Neutrophil (primary cell): ENCODE measurements at regions not wholly inside any gene's neighbourhood (a gene's known extent, or its start where the extent isn't known, plus 50 kb on each side); places are given as distances from the start of the nearest gene placed in this dataset.

Experiments used
- H3K27ac ChIP-seq: fragments of 200-600 bp; sonication (generic); 2 replicates; pipeline ENCODE4 v1.5.1; 2016; ENCODE audit warnings: mild to moderate bottlenecking, moderate library complexity
- H3K27me3 ChIP-seq: fragments of 200-600 bp; sonication (generic); 2 replicates; pipeline ENCODE4 v1.6.0; 2016; ENCODE audit warnings: mild to moderate bottlenecking
- H3K36me3 ChIP-seq: fragments of 200-600 bp; sonication (generic); 2 replicates; pipeline ENCODE4 v1.5.1; 2017
- H3K4me1 ChIP-seq, 2 experiments: fragments of 200-600 bp in 1 of 2; sonication (generic) in 1 of 2; 1 replicate in 1 of 2; 2 replicates in 1 of 2; pipeline versions ENCODE4 v1.5.1 to v1.6.1; 2013 to 2016; ENCODE audit warnings: low read depth in 1 of 2, low read length in 1 of 2, mild to moderate bottlenecking in 1 of 2, moderate library complexity in 1 of 2; ENCODE audit not compliant: control insufficient read depth in 1 of 2, insufficient read depth in 1 of 2
- H3K4me3 ChIP-seq, 2 experiments: fragments of 200-600 bp in 1 of 2; sonication (generic) in 1 of 2; 1 replicate in 1 of 2; 2 replicates in 1 of 2; pipeline ENCODE4 v1.5.1; 2013 to 2016; ENCODE audit warnings: low read depth in 1 of 2, low read length in 1 of 2, mild to moderate bottlenecking in 1 of 2, moderate library complexity in 1 of 2
- H3K9me3 ChIP-seq: fragments of 200-600 bp; sonication (generic); 2 replicates; pipeline ENCODE4 v1.5.1; 2016
- TF ChIP-seq, protein P1 (sequence below): fragments of 200-600 bp; sonication (generic); IDR thresholded peaks from 2 replicates; pipeline ENCODE4 v1.5.1; 2016; ENCODE audit warnings: antibody characterized with exemption

DNA sequence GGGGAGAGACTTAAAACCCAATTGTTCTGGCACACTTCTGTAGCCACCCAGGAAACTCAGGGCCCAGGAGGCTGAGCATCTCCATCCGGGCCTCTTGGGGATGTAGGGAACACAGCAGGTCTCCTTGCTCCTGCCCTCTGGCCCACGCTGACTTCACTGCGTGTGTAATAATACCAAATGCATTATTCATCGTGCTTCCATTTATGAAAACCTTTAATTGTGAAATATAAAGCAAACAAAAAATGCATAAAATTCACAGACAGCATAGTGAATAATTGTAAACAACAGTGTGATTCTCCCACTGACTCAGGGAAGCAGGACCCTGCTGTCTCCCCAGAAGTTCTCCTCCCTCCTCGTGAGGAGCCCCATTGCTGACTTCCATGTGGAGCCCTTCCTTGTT, 70.3 kb upstream of the SHH start:
- Histone ChIP-seq H3K9me3 (no peaks in the 10 kb centered on the region), H3K36me3 (no peaks in the 10 kb centered on the region), H3K27ac (no peak overlapping the region), H3K4me1 (no peaks in the 10 kb centered on the region), H3K27me3 (no peaks in the 10 kb centered on the region), H3K4me3 (no peak overlapping the region)
- TF ChIP-seq, protein P1, sequence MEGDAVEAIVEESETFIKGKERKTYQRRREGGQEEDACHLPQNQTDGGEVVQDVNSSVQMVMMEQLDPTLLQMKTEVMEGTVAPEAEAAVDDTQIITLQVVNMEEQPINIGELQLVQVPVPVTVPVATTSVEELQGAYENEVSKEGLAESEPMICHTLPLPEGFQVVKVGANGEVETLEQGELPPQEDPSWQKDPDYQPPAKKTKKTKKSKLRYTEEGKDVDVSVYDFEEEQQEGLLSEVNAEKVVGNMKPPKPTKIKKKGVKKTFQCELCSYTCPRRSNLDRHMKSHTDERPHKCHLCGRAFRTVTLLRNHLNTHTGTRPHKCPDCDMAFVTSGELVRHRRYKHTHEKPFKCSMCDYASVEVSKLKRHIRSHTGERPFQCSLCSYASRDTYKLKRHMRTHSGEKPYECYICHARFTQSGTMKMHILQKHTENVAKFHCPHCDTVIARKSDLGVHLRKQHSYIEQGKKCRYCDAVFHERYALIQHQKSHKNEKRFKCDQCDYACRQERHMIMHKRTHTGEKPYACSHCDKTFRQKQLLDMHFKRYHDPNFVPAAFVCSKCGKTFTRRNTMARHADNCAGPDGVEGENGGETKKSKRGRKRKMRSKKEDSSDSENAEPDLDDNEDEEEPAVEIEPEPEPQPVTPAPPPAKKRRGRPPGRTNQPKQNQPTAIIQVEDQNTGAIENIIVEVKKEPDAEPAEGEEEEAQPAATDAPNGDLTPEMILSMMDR: no peak

DNA sequence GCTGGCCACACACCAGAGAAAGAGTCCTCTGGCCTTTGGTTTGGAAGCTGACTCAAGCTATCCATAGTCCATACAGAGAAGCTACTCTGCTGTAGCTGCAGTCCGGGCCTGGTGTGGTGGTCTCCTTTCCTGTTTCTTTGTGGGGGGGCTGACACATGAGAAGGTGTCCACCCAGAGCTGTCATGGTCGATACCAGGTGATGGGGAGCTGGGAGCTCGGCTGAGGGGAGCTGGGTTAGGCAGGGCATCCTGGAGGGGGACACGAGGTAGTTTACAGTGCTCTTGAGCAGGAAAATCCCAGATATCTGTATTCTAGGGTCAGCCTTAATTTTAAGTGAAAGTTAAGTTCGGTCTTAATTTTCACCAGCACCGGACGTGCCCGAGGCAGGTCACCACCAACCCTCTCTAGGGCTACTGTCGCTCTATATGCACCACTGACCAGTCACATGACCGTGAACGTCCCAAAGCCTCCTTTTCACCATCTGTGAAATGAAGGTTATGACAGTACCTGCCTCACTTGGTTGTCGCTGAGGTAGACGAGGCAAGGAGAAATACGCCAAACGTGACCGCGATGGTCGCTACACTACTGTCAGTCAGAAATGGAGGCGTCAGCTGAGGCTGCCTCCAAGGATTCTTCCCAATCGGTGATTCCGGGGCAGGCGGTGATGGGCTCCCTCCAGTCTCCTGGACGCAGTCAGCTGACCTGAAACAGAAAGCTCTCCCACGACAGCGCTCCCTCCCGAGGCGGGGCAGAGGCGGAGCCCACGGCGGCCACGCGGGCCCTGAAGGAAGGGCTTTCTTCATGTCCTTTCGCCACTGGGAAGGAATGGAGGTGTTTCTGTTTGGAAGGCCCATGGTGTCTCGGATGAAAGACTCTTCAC, 69.4 kb upstream of the SHH start:
- no peak overlapping the region for H3K27ac ChIP-seq
- H3K4me1 ChIP-seq: no peaks in the 10 kb centered on the region
- no peak overlapping the region for H3K4me3 ChIP-seq
- no peaks in the 10 kb centered on the region for H3K9me3 ChIP-seq
- no peaks in the 10 kb centered on the region for H3K36me3 ChIP-seq
- TF ChIP-seq, protein P1: no peak
- H3K27me3 ChIP-seq: peaks cover 5% of the 10 kb centered on the region

GRCh38 chr7:155880721-155881120, 68.5 kb upstream of the SHH start:
- Histone ChIP-seq H3K4me3 (no peak overlapping the region), H3K9me3 (no peaks in the 10 kb centered on the region), H3K27ac (no peak overlapping the region), H3K4me1 (no peaks in the 10 kb centered on the region), H3K36me3 (no peaks in the 10 kb centered on the region), H3K27me3 (peaks cover 13% of the 10 kb centered on the region)
- TF ChIP-seq, protein P1: no peak

- Histone ChIP-seq H3K4me3 (no peak overlapping the region), H3K27ac (no peak overlapping the region), H3K27me3 (peaks cover 18% of the 10 kb centered on the region), H3K36me3 (no peaks in the 10 kb centered on the region), H3K9me3 (no peaks in the 10 kb centered on the region), H3K4me1 (no peaks in the 10 kb centered on the region)
- TF ChIP-seq, protein P1: no peak
Measured at GRCh38 chr7:155879592-155879991, 67.3 kb upstream of the SHH start.

DNA sequence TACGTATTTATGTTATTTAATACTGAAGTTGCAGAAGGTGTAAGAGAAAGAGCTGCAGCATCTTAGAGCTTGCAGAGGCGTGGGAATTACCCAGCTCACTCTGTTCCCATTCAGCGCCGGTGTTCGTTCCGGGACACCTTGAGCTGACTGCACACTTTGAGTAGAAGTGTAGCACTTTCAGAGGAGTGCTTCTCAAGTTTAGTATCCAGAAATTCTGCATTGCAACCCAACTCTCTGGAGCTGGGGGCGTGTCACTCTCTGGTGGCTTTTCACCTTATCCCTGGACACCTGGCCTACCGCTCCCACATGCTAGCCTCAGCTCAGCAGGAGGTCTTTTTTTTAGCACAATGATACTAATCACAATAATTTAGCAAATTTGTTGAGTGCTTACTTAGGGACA, 66.4 kb upstream of the SHH start:
- H3K9me3 ChIP-seq: no peaks in the 10 kb centered on the region
- H3K27ac ChIP-seq: no peak overlapping the region
- H3K4me1 ChIP-seq: no peaks in the 10 kb centered on the region
- H3K4me3 ChIP-seq: no peak overlapping the region
- H3K27me3 ChIP-seq: peaks cover 24% of the 10 kb centered on the region
- TF ChIP-seq, protein P1: no peak
- H3K36me3 ChIP-seq: no peaks in the 10 kb centered on the region
